WTC11 (cell line): ENCODE measurements at regions not wholly inside any gene's neighbourhood (a gene's known extent, or its start where the extent isn't known, plus 50 kb on each side); places are given as distances from the start of the nearest gene placed in this dataset.

Experiments
- ATAC-seq: fragments of 200-7000 bp; cut with Tn5 transposase; 2 replicates; pipeline ENCODE4 v1.10.0; 2021; ENCODE audit warnings: mild to moderate bottlenecking, moderate library complexity
- CTCF ChIA-PET: fragments of 300-600 bp; sonication (Branson Sonifier 250); formaldehyde crosslinking; loops from one replicate; lab custom pipeline; 2021; ENCODE audit warnings: antibody characterized with exemption; lab: Charles Lee
- POLR2A ChIA-PET: fragments of 350-600 bp; sonication (Branson Sonifier 250); formaldehyde crosslinking; loops from one replicate; lab custom pipeline; 2021; ENCODE audit warnings: antibody characterized with exemption; lab: Charles Lee
- DNase-seq: peaks from one replicate; pipeline ENCODE4 v3.0.0; 2021; ENCODE audit warnings: low spot score
- H3K27ac Mint-ChIP-seq: 2 replicates; pipeline ENCODE4 v1.8.0; 2021; ENCODE audit warnings: mixed read lengths
- H3K27me3 Mint-ChIP-seq: 2 replicates; pipeline ENCODE4 v1.8.0; 2021; ENCODE audit warnings: low read depth, mild to moderate bottlenecking, moderate library complexity, mixed read lengths
- H3K36me3 Mint-ChIP-seq: 2 replicates; pipeline ENCODE4 v1.8.0; 2021; ENCODE audit warnings: mixed read lengths
- H3K4me1 Mint-ChIP-seq: 2 replicates; pipeline ENCODE4 v1.8.0; 2022; ENCODE audit warnings: mixed read lengths
- H3K4me3 Mint-ChIP-seq: 2 replicates; pipeline ENCODE4 v1.8.0; 2021; ENCODE audit warnings: mild to moderate bottlenecking, moderate library complexity, mixed read lengths
- H3K9me3 Mint-ChIP-seq: 2 replicates; pipeline ENCODE4 v1.8.0; 2021; ENCODE audit warnings: mixed read lengths
- ARID4B ChIP-seq: sonication (generic); formaldehyde crosslinking; IDR thresholded peaks from 2 replicates; pipeline ENCODE4 v1.8.0; 2023; ENCODE audit warnings: missing genetic modification reagents, mild to moderate bottlenecking, borderline replicate concordance
- ERG ChIP-seq: fragments of 250-450 bp; sonication (Bioruptor Pico); IDR thresholded peaks from 2 replicates; pipeline ENCODE4 v1.8.0; 2021; ENCODE audit warnings: mild to moderate bottlenecking
- JAZF1 ChIP-seq: fragments of 250-450 bp; sonication (Bioruptor Pico); IDR thresholded peaks from 2 replicates; pipeline ENCODE4 v1.9.0; 2021; ENCODE audit warnings: moderate library complexity, mild to moderate bottlenecking, inconsistent platforms
- NFATC4 ChIP-seq: fragments of 250-450 bp; sonication (Bioruptor Pico); IDR thresholded peaks from 2 replicates; pipeline ENCODE4 v1.9.0; 2021; ENCODE audit warnings: mild to moderate bottlenecking
- NFE2L1 ChIP-seq: sonication (generic); formaldehyde crosslinking; IDR thresholded peaks from 2 replicates; pipeline ENCODE4 v1.8.1; 2023; ENCODE audit warnings: missing genetic modification reagents
- PRDM15 ChIP-seq: sonication (generic); formaldehyde crosslinking; IDR thresholded peaks from 2 replicates; pipeline ENCODE4 v1.8.0; 2022; ENCODE audit warnings: missing genetic modification reagents
- PREB ChIP-seq: sonication (generic); formaldehyde crosslinking; IDR thresholded peaks from 2 replicates; pipeline ENCODE4 v1.8.1; 2022; ENCODE audit warnings: mild to moderate bottlenecking, missing genetic modification reagents, moderate library complexity, borderline replicate concordance
- SMAD4 ChIP-seq: sonication (generic); formaldehyde crosslinking; IDR thresholded peaks from 2 replicates; pipeline ENCODE4 v1.8.0; 2022; ENCODE audit warnings: mild to moderate bottlenecking, missing genetic modification reagents
- SOX15 ChIP-seq: fragments of 250-450 bp; sonication (Bioruptor Pico); IDR thresholded peaks from 2 replicates; pipeline ENCODE4 v1.9.0; 2021; ENCODE audit warnings: mild to moderate bottlenecking
- TCF7 ChIP-seq: sonication (generic); formaldehyde crosslinking; IDR thresholded peaks from 2 replicates; pipeline ENCODE4 v1.8.0; 2022; ENCODE audit warnings: mild to moderate bottlenecking, low read depth, missing genetic modification reagents, moderate library complexity
- USF2 ChIP-seq: sonication (generic); formaldehyde crosslinking; IDR thresholded peaks from 2 replicates; pipeline ENCODE4 v1.8.1; 2023; ENCODE audit warnings: mild to moderate bottlenecking, missing genetic modification reagents, moderate library complexity
- ZBTB43 ChIP-seq: sonication (generic); formaldehyde crosslinking; IDR thresholded peaks from 2 replicates; pipeline ENCODE4 v1.8.1; 2023; ENCODE audit warnings: mild to moderate bottlenecking, missing genetic modification reagents
- TF ChIP-seq, protein P1 (sequence below): sonication (generic); formaldehyde crosslinking; IDR thresholded peaks from 2 replicates; pipeline ENCODE4 v1.8.1; 2022; ENCODE audit warnings: low read depth, missing genetic modification reagents, borderline replicate concordance
- TF ChIP-seq, protein P2 (sequence below): sonication (generic); formaldehyde crosslinking; conservative IDR thresholded peaks from 2 replicates; pipeline ENCODE4 v1.8.1; 2023; ENCODE audit warnings: mild to moderate bottlenecking, low read depth, missing genetic modification reagents, moderate library complexity
- TF ChIP-seq, protein P3 (sequence below): sonication (generic); formaldehyde crosslinking; IDR thresholded peaks from 2 replicates; pipeline ENCODE4 v1.8.1; 2023; ENCODE audit warnings: mild to moderate bottlenecking, moderate library complexity, missing genetic modification reagents
- TF ChIP-seq, protein P4 (sequence below): fragments of 200-600 bp; IDR thresholded peaks from 2 replicates; pipeline ENCODE4 v1.8.0; 2022; ENCODE audit warnings: antibody characterized with exemption

DNA sequence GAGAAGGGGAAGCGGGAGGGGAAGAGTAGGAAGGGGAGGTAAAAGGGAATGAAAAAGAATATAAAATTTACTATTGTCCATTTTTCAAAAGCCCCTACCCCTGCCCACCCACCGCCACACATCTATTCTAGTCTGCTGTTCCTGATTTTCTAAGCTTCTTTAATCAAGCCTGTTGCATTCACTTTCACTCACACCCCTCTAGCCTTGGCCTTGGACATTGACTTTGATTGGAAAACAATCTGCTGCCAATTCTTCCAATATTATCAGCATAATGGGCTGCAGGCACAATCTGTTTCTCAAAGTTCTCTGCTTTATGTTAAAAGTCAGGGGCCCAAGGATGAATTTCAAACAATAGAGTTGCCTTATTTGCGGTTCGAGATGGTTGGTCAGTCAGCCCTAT lies 281.2 kb downstream of the SETD4 start:
- no peak for ATAC-seq
- H3K27me3 Mint-ChIP-seq: no peaks in the 10 kb centered on the region; the same call in 1 of the 2 replicates
- peaks cover 10% of the 10 kb centered on the region for H3K9me3 Mint-ChIP-seq
- H3K4me3 Mint-ChIP-seq: no peak overlapping the region
- ChIA-PET POLR2A (no interaction called here), CTCF (no interaction called here)
- no peak for DNase-seq
- H3K36me3 Mint-ChIP-seq: no peaks in the 10 kb centered on the region
- H3K27ac Mint-ChIP-seq: no peak overlapping the region
- H3K4me1 Mint-ChIP-seq: no peaks in the 10 kb centered on the region
- TF ChIP-seq, protein P1, sequence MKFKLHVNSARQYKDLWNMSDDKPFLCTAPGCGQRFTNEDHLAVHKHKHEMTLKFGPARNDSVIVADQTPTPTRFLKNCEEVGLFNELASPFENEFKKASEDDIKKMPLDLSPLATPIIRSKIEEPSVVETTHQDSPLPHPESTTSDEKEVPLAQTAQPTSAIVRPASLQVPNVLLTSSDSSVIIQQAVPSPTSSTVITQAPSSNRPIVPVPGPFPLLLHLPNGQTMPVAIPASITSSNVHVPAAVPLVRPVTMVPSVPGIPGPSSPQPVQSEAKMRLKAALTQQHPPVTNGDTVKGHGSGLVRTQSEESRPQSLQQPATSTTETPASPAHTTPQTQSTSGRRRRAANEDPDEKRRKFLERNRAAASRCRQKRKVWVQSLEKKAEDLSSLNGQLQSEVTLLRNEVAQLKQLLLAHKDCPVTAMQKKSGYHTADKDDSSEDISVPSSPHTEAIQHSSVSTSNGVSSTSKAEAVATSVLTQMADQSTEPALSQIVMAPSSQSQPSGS (CRISPR knock-in tag): no peak
- TF ChIP-seq ERG (CRISPR knock-in tag): no peak
- TF ChIP-seq, protein P2, sequence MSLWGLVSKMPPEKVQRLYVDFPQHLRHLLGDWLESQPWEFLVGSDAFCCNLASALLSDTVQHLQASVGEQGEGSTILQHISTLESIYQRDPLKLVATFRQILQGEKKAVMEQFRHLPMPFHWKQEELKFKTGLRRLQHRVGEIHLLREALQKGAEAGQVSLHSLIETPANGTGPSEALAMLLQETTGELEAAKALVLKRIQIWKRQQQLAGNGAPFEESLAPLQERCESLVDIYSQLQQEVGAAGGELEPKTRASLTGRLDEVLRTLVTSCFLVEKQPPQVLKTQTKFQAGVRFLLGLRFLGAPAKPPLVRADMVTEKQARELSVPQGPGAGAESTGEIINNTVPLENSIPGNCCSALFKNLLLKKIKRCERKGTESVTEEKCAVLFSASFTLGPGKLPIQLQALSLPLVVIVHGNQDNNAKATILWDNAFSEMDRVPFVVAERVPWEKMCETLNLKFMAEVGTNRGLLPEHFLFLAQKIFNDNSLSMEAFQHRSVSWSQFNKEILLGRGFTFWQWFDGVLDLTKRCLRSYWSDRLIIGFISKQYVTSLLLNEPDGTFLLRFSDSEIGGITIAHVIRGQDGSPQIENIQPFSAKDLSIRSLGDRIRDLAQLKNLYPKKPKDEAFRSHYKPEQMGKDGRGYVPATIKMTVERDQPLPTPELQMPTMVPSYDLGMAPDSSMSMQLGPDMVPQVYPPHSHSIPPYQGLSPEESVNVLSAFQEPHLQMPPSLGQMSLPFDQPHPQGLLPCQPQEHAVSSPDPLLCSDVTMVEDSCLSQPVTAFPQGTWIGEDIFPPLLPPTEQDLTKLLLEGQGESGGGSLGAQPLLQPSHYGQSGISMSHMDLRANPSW: no peak
- TF ChIP-seq USF2 (CRISPR knock-in tag): no peak
- no peak for TF ChIP-seq NFE2L1 (CRISPR knock-in tag)
- TF ChIP-seq, protein P3, sequence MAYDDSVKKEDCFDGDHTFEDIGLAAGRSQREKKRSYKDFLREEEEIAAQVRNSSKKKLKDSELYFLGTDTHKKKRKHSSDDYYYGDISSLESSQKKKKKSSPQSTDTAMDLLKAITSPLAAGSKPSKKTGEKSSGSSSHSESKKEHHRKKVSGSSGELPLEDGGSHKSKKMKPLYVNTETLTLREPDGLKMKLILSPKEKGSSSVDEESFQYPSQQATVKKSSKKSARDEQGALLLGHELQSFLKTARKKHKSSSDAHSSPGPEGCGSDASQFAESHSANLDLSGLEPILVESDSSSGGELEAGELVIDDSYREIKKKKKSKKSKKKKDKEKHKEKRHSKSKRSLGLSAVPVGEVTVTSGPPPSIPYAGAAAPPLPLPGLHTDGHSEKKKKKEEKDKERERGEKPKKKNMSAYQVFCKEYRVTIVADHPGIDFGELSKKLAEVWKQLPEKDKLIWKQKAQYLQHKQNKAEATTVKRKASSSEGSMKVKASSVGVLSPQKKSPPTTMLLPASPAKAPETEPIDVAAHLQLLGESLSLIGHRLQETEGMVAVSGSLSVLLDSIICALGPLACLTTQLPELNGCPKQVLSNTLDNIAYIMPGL (CRISPR knock-in tag): no peak
- no peak for TF ChIP-seq JAZF1 (CRISPR knock-in tag)
- TF ChIP-seq ZBTB43 (CRISPR knock-in tag): no peak
- no peak for TF ChIP-seq NFATC4 (CRISPR knock-in tag)
- TF ChIP-seq TCF7 (CRISPR knock-in tag): no peak
- no peak for TF ChIP-seq SOX15 (CRISPR knock-in tag)
- no peak for TF ChIP-seq ARID4B (CRISPR knock-in tag)
- TF ChIP-seq PREB (CRISPR knock-in tag): no peak
- no peak for TF ChIP-seq SMAD4 (CRISPR knock-in tag)
- TF ChIP-seq PRDM15 (CRISPR knock-in tag): no peak
- TF ChIP-seq, protein P4, sequence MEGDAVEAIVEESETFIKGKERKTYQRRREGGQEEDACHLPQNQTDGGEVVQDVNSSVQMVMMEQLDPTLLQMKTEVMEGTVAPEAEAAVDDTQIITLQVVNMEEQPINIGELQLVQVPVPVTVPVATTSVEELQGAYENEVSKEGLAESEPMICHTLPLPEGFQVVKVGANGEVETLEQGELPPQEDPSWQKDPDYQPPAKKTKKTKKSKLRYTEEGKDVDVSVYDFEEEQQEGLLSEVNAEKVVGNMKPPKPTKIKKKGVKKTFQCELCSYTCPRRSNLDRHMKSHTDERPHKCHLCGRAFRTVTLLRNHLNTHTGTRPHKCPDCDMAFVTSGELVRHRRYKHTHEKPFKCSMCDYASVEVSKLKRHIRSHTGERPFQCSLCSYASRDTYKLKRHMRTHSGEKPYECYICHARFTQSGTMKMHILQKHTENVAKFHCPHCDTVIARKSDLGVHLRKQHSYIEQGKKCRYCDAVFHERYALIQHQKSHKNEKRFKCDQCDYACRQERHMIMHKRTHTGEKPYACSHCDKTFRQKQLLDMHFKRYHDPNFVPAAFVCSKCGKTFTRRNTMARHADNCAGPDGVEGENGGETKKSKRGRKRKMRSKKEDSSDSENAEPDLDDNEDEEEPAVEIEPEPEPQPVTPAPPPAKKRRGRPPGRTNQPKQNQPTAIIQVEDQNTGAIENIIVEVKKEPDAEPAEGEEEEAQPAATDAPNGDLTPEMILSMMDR: no peak
